ENCODE measurements at regions not wholly inside any gene's neighbourhood (a gene's known extent, or its start where the extent isn't known, plus 50 kb on each side); places are given as distances from the start of the nearest gene placed in this dataset.

DNA sequence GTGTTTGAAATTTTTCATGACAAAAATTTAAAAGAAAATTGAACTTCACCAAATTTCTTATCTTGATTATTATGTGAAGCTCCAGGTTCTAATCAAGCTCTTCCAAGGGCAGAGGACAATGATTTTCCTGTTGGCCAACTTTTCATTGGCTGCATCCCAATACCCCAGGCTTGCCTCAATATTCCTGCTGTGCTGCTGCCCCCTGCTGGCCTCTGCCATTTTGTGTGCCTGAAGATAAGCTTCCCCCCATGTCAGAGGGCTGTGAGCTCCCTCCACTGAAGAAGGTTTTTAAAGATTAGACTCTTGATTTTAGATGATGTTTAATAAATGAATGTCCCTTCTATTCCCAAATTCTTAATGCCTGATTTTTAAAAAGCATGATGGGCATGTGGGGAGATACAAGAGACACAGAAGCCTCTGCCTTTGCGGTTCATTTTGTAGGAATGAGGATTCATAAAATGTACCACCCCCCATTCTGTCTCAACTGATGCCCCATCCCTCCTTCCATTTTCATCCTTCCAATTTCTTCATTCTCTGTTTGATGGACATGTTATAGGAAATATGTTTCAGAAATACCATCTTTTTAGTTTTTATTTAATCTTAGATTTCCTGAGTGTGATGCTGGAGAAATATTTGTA is 76.7 kb upstream of the RGS6 start:
- dilution Hi-C loops (cut with MboI; ENCODE audit: extremely low pct_ligation_motif_present, low sequenced_read_pairs) (no loop called here), intact Hi-C loops (cut with micrococcal nuclease) (loop anchor here (1.0 kb wide), 1 partner anchor 102 kb away; no protein-coding TSS in a partner anchor)
- DNase-seq (ENCODE audit: low read depth, low spot score) (peak; percentile 67), FAIRE-seq (peak; percentile 82)
- CTCF ChIA-PET: interaction anchor here (0.6 to 6.5 kb wide), 76 partner anchors 8 to 1811 kb away, joined by 3 to 143 read pairs (median 4); partner anchors contain the start of gene PCNX1
- Histone ChIP-seq H4K20me1 (replicated peaks; ENCODE audit: control insufficient read depth, extremely low read depth, insufficient read depth, low read length) (no peaks in the 10 kb centered on the region), H3K79me2 (ENCODE audit: control insufficient read depth, insufficient read depth, low read length) (no peaks in the 10 kb centered on the region), H3K9ac (replicated peaks; ENCODE audit: extremely low read depth, insufficient read depth, low read length) (no peak overlapping the region), H3K4me2 (ENCODE audit: insufficient read depth, low read length) (no peak overlapping the region), H3K9me1 (replicated peaks; ENCODE audit: control insufficient read depth, extremely low read depth, insufficient read depth, low read length) (no peaks in the 10 kb centered on the region), H3K9me3 (replicated peaks; ENCODE audit: control insufficient read depth, insufficient read depth, low read length) (no peaks in the 10 kb centered on the region), H3K27ac (ENCODE audit: insufficient read depth, low read depth, low read length) (no peak overlapping the region), H2AFZ (ENCODE audit: low read depth, low read length) (no peak overlapping the region), H3K27me3 (ENCODE audit: control insufficient read depth in 2 of 2, insufficient read depth in 2 of 2, low read length in 2 of 2) (peaks cover 0 to 2% of the 10 kb centered on the region in 2 experiments), H3K36me3 (ENCODE audit: control insufficient read depth in 2 of 2, extremely low read depth in 1 of 2, insufficient read depth in 2 of 2, low read length in 2 of 2) (no peaks in the 10 kb centered on the region), H3K4me1 (ENCODE audit: control insufficient read depth, extremely low read depth, insufficient read depth, low read length) (peaks cover 3% of the 10 kb centered on the region), H3K4me3 (replicated peaks in 1 of 3; ENCODE audit: insufficient read depth in 1 of 3, low read depth in 1 of 3, low read length in 3 of 3) (no peak overlapping the region)
- BruUV-seq (replicated peaks): no TSS peak
- POLR2A ChIA-PET: no interaction called here
- TF ChIP-seq EZH2 (IDR thresholded peaks at IDR 0.05; ENCODE audit: borderline replicate concordance, low read depth, low read length, severe bottlenecking): no peak
- TF ChIP-seq, protein P1, sequence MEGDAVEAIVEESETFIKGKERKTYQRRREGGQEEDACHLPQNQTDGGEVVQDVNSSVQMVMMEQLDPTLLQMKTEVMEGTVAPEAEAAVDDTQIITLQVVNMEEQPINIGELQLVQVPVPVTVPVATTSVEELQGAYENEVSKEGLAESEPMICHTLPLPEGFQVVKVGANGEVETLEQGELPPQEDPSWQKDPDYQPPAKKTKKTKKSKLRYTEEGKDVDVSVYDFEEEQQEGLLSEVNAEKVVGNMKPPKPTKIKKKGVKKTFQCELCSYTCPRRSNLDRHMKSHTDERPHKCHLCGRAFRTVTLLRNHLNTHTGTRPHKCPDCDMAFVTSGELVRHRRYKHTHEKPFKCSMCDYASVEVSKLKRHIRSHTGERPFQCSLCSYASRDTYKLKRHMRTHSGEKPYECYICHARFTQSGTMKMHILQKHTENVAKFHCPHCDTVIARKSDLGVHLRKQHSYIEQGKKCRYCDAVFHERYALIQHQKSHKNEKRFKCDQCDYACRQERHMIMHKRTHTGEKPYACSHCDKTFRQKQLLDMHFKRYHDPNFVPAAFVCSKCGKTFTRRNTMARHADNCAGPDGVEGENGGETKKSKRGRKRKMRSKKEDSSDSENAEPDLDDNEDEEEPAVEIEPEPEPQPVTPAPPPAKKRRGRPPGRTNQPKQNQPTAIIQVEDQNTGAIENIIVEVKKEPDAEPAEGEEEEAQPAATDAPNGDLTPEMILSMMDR (IDR thresholded peaks at IDR 0.05; ENCODE audit: extremely low read depth in 1 of 2, insufficient read depth in 1 of 2, low read depth in 1 of 2, low read length in 2 of 2): peak; percentile 73 to 78

DNA sequence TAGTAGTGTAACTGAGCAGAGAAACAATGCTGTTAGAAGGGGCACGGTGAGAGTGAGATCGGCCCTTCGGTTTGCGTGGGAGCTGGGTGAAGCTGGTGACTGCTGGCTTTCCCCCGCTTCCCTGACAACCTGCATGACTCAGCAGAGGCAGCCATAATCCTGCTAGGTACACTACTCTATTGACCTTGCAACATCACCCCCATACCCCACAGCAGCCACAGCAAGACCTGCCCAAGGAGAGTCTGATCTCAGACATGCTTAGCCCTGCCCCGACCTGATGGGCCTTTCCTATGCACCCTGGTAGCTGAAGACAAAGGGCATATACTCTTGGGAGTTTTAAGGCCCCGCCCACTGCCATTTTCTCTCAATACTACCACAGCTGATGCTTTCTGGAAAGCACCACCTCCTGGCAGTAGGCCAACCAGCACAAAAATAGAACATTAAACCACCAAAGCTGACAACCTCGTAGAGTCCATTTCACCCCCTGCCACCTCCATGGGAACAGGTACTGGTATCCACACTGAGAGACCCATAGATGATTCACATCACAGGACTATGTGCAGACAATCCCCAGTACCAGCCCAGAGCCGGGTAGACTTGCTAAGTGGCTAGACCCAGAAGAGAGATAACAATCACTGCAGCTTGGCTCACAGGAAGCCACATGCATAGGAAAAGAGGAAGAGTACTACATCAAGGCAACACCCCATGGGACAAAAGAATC is 75.9 kb upstream of the RGS6 start:
- intact Hi-C loops (cut with micrococcal nuclease) (no loop called here), dilution Hi-C loops (cut with MboI; ENCODE audit: extremely low pct_ligation_motif_present, low sequenced_read_pairs) (no loop called here)
- no peaks in the 10 kb centered on the region for H3K36me3 ChIP-seq (ENCODE audit: control insufficient read depth in 2 of 2, extremely low read depth in 1 of 2, insufficient read depth in 2 of 2, low read length in 2 of 2)
- TF ChIP-seq GATA2 (IDR thresholded peaks at IDR 0.05; ENCODE audit: insufficient read depth, insufficient read length, low read depth, low read length): peak; percentile 12
- no peak for TF ChIP-seq POLR2A (IDR thresholded peaks at IDR 0.05; ENCODE audit: low read depth, low read length)
- TF ChIP-seq FOS (IDR thresholded peaks at IDR 0.05; ENCODE audit: borderline replicate concordance, insufficient read depth, low read length): no peak
- H3K27ac ChIP-seq (ENCODE audit: insufficient read depth, low read depth, low read length): no peak overlapping the region
- H3K4me1 ChIP-seq (ENCODE audit: control insufficient read depth, extremely low read depth, insufficient read depth, low read length): peaks cover 3% of the 10 kb centered on the region
- no peaks in the 10 kb centered on the region for H3K79me2 ChIP-seq (ENCODE audit: control insufficient read depth, insufficient read depth, low read length)
- no peaks in the 10 kb centered on the region for H3K9me3 ChIP-seq (replicated peaks; ENCODE audit: control insufficient read depth, insufficient read depth, low read length)
- peaks cover 0 to 2% of the 10 kb centered on the region in 2 experiments for H3K27me3 ChIP-seq (ENCODE audit: control insufficient read depth in 2 of 2, insufficient read depth in 2 of 2, low read length in 2 of 2)
- no peak overlapping the region for H3K9ac ChIP-seq (replicated peaks; ENCODE audit: extremely low read depth, insufficient read depth, low read length)
- H4K20me1 ChIP-seq (replicated peaks; ENCODE audit: control insufficient read depth, extremely low read depth, insufficient read depth, low read length): no peaks in the 10 kb centered on the region
- ChIA-PET CTCF (interaction anchor here (1.5 to 6.5 kb wide), 8 partner anchors 17 to 1812 kb away, joined by 3 to 143 read pairs (median 23); partner anchors contain the start of gene PCNX1), POLR2A (no interaction called here)
- H3K4me3 ChIP-seq (replicated peaks in 1 of 3; ENCODE audit: insufficient read depth in 1 of 3, low read depth in 1 of 3, low read length in 3 of 3): no peak overlapping the region
- no peak for FAIRE-seq
- H3K9me1 ChIP-seq (replicated peaks; ENCODE audit: control insufficient read depth, extremely low read depth, insufficient read depth, low read length): no peaks in the 10 kb centered on the region
- DNase-seq (ENCODE audit: low read depth, low spot score): no peak
- H3K4me2 ChIP-seq (ENCODE audit: insufficient read depth, low read length): no peak overlapping the region
- H2AFZ ChIP-seq (ENCODE audit: low read depth, low read length): no peak overlapping the region
- BruUV-seq (replicated peaks): no TSS peak
